H1 (cell line): ENCODE measurements at regions not wholly inside any gene's neighbourhood (a gene's known extent, or its start where the extent isn't known, plus 50 kb on each side); places are given as distances from the start of the nearest gene placed in this dataset.
"Not testable (repeated sequence)": the region's sequence is repeated elsewhere in the genome, so short reads cannot be mapped to it uniquely, and the experiment has no call there.

Source experiments
- CTCF ChIA-PET: fragments of 300-600 bp; sonication (Branson Sonifier 250); formaldehyde crosslinking; loops from one replicate; lab custom pipeline; 2021; ENCODE audit not compliant: partially characterized antibody; lab: Charles Lee
- POLR2A ChIA-PET: fragments of 300-600 bp; sonication (Branson Sonifier 250); formaldehyde crosslinking; loops from one replicate; lab custom pipeline; 2021; ENCODE audit warnings: inconsistent platforms; ENCODE audit not compliant: partially characterized antibody; lab: Charles Lee
- DNase-seq, 2 experiments: peaks; one replicate each; pipeline versions ENCODE4 v3.0.0 to v3.0.0-alpha.2; 2010 to 2022; ENCODE audit warnings: low spot score in 2 of 2, low read depth in 1 of 2, mixed read lengths in 1 of 2
- FAIRE-seq: peaks from 2 replicates; lab custom pipeline; 2011; peaks lifted over from hg19 to GRCh38; lab: Jason Lieb, UNC
- H2AFZ ChIP-seq: 2 replicates; pipeline ENCODE4 v1.8.1; 2012; ENCODE audit warnings: low read length, inconsistent platforms
- H2AK5ac ChIP-seq: 2 replicates; pipeline ENCODE4 v1.6.1; 2013; ENCODE audit warnings: low read depth, low read length
- H2BK120ac ChIP-seq: replicated peaks from 2 replicates; pipeline ENCODE3; 2013; ENCODE audit warnings: low read depth, low read length, inconsistent platforms
- H2BK12ac ChIP-seq: 2 replicates; pipeline ENCODE4 v1.6.1; 2013; ENCODE audit warnings: low read depth, low read length
- H2BK15ac ChIP-seq: 2 replicates; pipeline ENCODE4 v1.6.1; 2013; ENCODE audit warnings: low read length
- H2BK20ac ChIP-seq: 2 replicates; pipeline ENCODE4 v1.6.1; 2013; ENCODE audit warnings: low read length
- H2BK5ac ChIP-seq: 2 replicates; pipeline ENCODE4 v1.6.1; 2013; ENCODE audit warnings: low read depth, low read length
- H3K14ac ChIP-seq: 2 replicates; pipeline ENCODE4 v1.6.1; 2013; ENCODE audit warnings: inconsistent platforms; ENCODE audit not compliant: insufficient read length
- H3K18ac ChIP-seq: 2 replicates; pipeline ENCODE4 v1.6.1; 2013; ENCODE audit warnings: low read length; ENCODE audit errors: extremely low read depth
- H3K23ac ChIP-seq: 2 replicates; pipeline ENCODE4 v1.6.1; 2013; ENCODE audit warnings: inconsistent platforms; ENCODE audit not compliant: insufficient read length
- H3K23me2 ChIP-seq: 2 replicates; pipeline ENCODE4 v1.6.1; 2013; ENCODE audit warnings: low read depth, low read length
- H3K27ac ChIP-seq: 2 replicates; pipeline ENCODE4 v1.6.1; 2011; ENCODE audit warnings: low read depth, low read length, inconsistent platforms
- H3K27me3 ChIP-seq, 4 experiments: replicated peaks in 1 of 4; 1 replicate in 1 of 4; 2 replicates in 3 of 4; pipeline versions ENCODE4 v1.6.1 to v1.8.1; 2011 to 2013; ENCODE audit warnings: low read length in 3 of 4, mild to moderate bottlenecking in 3 of 4, inconsistent platforms in 2 of 4, mixed read lengths in 2 of 4, moderate library complexity in 1 of 4; ENCODE audit not compliant: control insufficient read depth in 3 of 4, insufficient read depth in 3 of 4; ENCODE audit errors: extremely low read depth in 1 of 4
- H3K36me3 ChIP-seq, 4 experiments: 2 replicates each; pipeline versions ENCODE4 v1.6.1 to v1.8.1; 2011 to 2013; ENCODE audit warnings: mild to moderate bottlenecking in 4 of 4, low read length in 3 of 4, moderate library complexity in 2 of 4, control low read depth in 1 of 4, inconsistent platforms in 1 of 4; ENCODE audit not compliant: insufficient read depth in 4 of 4, control insufficient read depth in 2 of 4
- H3K4ac ChIP-seq: replicated peaks from 2 replicates; pipeline ENCODE3; 2013; ENCODE audit warnings: low read length, low read depth, mixed read lengths, inconsistent platforms; ENCODE audit not compliant: insufficient read length
- H3K4me1 ChIP-seq, 4 experiments: replicated peaks in 1 of 4; 1 replicate in 1 of 4; 2 replicates in 3 of 4; pipeline versions ENCODE4 v1.6.1 to v1.8.1; 2011 to 2013; ENCODE audit warnings: low read length in 3 of 4, inconsistent platforms in 2 of 4, mixed read lengths in 1 of 4; ENCODE audit not compliant: insufficient read depth in 4 of 4, control insufficient read depth in 3 of 4
- H3K4me2 ChIP-seq, 2 experiments: 2 replicates each; pipeline versions ENCODE4 v1.6.1 to v1.8.1; 2011 to 2013; ENCODE audit warnings: low read depth in 2 of 2, low read length in 2 of 2, control low read depth in 1 of 2, inconsistent platforms in 1 of 2, mild to moderate bottlenecking in 1 of 2; ENCODE audit not compliant: insufficient read depth in 1 of 2
- H3K4me3 ChIP-seq, 4 experiments: fragments of 200-600, 300-600 bp in 1 of 4; sonication (generic), shearing (Covaris generic), sonication (Bioruptor Twin) in 1 of 4; 2 replicates each; pipeline versions ENCODE4 v1.5.1 to v1.8.1; 2011 to 2016; ENCODE audit warnings: low read length in 4 of 4, low read depth in 3 of 4, control low read depth in 2 of 4, inconsistent platforms in 2 of 4, mild to moderate bottlenecking in 2 of 4, mixed read lengths in 1 of 4, moderate library complexity in 1 of 4; ENCODE audit not compliant: insufficient read depth in 2 of 4; ENCODE audit errors: extremely low read depth in 1 of 4
- H3K56ac ChIP-seq: replicated peaks from 2 replicates; pipeline ENCODE3; 2013; ENCODE audit warnings: low read depth, mild to moderate bottlenecking, mixed read lengths, low read length, inconsistent platforms; ENCODE audit not compliant: insufficient read length
- H3K79me1 ChIP-seq: 2 replicates; pipeline ENCODE4 v1.6.1; 2013; ENCODE audit warnings: low read depth, low read length, control low read depth
- H3K79me2 ChIP-seq, 2 experiments: 2 replicates each; pipeline versions ENCODE4 v1.6.1 to v1.8.1; 2012 to 2013; ENCODE audit warnings: low read length in 2 of 2, mild to moderate bottlenecking in 2 of 2, inconsistent platforms in 1 of 2; ENCODE audit not compliant: insufficient read depth in 2 of 2, control insufficient read depth in 1 of 2
- H3K9ac ChIP-seq, 4 experiments: replicated peaks in 1 of 4; 1 replicate in 1 of 4; 2 replicates in 3 of 4; pipeline versions ENCODE4 v1.6.1 to v1.8.1; 2011 to 2013; ENCODE audit warnings: low read depth in 3 of 4, low read length in 3 of 4, control low read depth in 2 of 4, mild to moderate bottlenecking in 2 of 4, moderate library complexity in 2 of 4, inconsistent platforms in 1 of 4; ENCODE audit errors: extremely low read depth in 1 of 4
- H3K9me3 ChIP-seq, 2 experiments: 2 replicates each; pipeline versions ENCODE4 v1.6.1 to v1.8.1; 2012 to 2013; ENCODE audit warnings: mild to moderate bottlenecking in 2 of 2, moderate library complexity in 2 of 2, control low read depth in 1 of 2, inconsistent platforms in 1 of 2, low read depth in 1 of 2, low read length in 1 of 2, mixed read lengths in 1 of 2; ENCODE audit not compliant: insufficient read depth in 2 of 2
- H4K20me1 ChIP-seq, 2 experiments: replicated peaks in 1 of 2; 2 replicates each; pipeline versions ENCODE3 to v1.8.1; 2011 to 2013; ENCODE audit warnings: inconsistent platforms in 2 of 2, low read length in 2 of 2, mild to moderate bottlenecking in 1 of 2; ENCODE audit not compliant: insufficient read depth in 2 of 2, control insufficient read depth in 1 of 2
- H4K5ac ChIP-seq: 2 replicates; pipeline ENCODE4 v1.6.1; 2013; ENCODE audit warnings: low read length, low read depth, mixed read lengths, inconsistent platforms; ENCODE audit not compliant: insufficient read length
- H4K8ac ChIP-seq: 2 replicates; pipeline ENCODE4 v1.8.0; 2013; ENCODE audit warnings: mild to moderate bottlenecking, moderate library complexity, low read length, inconsistent platforms; ENCODE audit not compliant: insufficient read depth; ENCODE audit errors: extremely low read depth
- H4K91ac ChIP-seq: replicated peaks from 2 replicates; pipeline ENCODE3; 2013; ENCODE audit warnings: low read length, mixed read lengths, inconsistent platforms; ENCODE audit not compliant: insufficient read length
- WGBS, 2 experiments: shearing (Covaris generic) in 1 of 2; methylation state at CpG; one replicate each; pipeline versions ENCODE4 v1.1.6 to v1.1.7; 2013 to 2015; ENCODE audit warnings: low lambda C conversion rate in 2 of 2, mixed read lengths in 2 of 2, inconsistent platforms in 1 of 2, low coverage in 1 of 2, missing lambda C conversion rate in 1 of 2; ENCODE audit not compliant: insufficient replicate concordance in 2 of 2, insufficient coverage in 1 of 2, insufficient read length in 1 of 2; ENCODE audit errors: extremely low coverage in 1 of 2, missing lambda C conversion rate in 1 of 2; 5-methylcytosine and 5-hydroxymethylcytosine counted together

DNA sequence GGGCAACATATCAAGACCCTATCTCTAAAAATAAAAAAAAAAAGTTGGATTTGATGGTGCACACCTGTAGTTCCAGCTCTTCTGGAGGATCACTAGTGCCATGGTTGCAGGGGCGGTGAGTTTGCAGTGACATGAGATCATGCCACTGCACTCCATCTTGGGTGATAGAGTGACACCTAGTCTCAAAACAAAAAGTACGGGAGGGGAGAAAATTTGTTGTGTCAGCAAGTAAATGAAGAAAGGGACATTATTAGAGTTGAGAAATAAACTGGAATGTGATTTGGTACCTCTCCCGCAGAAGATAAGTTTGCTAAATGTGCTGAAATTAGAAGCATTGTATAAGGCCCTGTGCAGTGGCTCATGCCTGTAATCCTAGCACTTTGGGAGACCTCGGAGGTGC is 105.1 kb downstream of the PPIAL4G start:
- H4K20me1 ChIP-seq, H3K14ac ChIP-seq, H4K8ac ChIP-seq, H2AFZ ChIP-seq, H3K27me3 ChIP-seq, H3K36me3 ChIP-seq, H3K9ac ChIP-seq, H4K5ac ChIP-seq, H3K4ac ChIP-seq, H2AK5ac ChIP-seq, H2BK12ac ChIP-seq, H3K4me1 ChIP-seq, H3K79me2 ChIP-seq, H2BK120ac ChIP-seq, DNase-seq, H3K23me2 ChIP-seq, H3K18ac ChIP-seq, H3K56ac ChIP-seq, H4K91ac ChIP-seq, H3K79me1 ChIP-seq, H2BK15ac ChIP-seq, H3K9me3 ChIP-seq, H2BK20ac ChIP-seq, H3K23ac ChIP-seq, FAIRE-seq, H3K27ac ChIP-seq, H2BK5ac ChIP-seq: not testable (repeated sequence)
- Histone ChIP-seq H3K4me3 (peak overlapping the region in 1 of 4 experiments; percentile 81; a peak in 2 of 8 replicates), H3K4me2 (peak overlapping the region in 1 of 2 experiments; percentile 94; a peak in 1 of 4 replicates)
- ChIA-PET CTCF (interaction anchor here (0.7 kb wide), 1 partner anchor 26 kb away, joined by 3 read pairs; no protein-coding TSS in a partner anchor), POLR2A (interaction anchor here (0.7 to 3.6 kb wide), 7 partner anchors 10 to 145 kb away, joined by 3 to 20 read pairs (median 5); no protein-coding TSS in a partner anchor)
- 88% methylated on average over 3 of the region's 4 CpGs; no CpG with 5 or more reads in 1 of the 2 experiments for WGBS, 2 experiments

- DNase-seq, H3K36me3 ChIP-seq, H3K14ac ChIP-seq, H3K79me2 ChIP-seq, H2AK5ac ChIP-seq, H4K8ac ChIP-seq, FAIRE-seq, H3K27me3 ChIP-seq, H3K4me1 ChIP-seq, H2AFZ ChIP-seq, H2BK20ac ChIP-seq, H4K91ac ChIP-seq, H3K56ac ChIP-seq, H3K9ac ChIP-seq, H3K23me2 ChIP-seq, H2BK15ac ChIP-seq, H3K18ac ChIP-seq, H2BK120ac ChIP-seq, H3K4ac ChIP-seq, H3K9me3 ChIP-seq, H4K5ac ChIP-seq, H3K23ac ChIP-seq, H2BK5ac ChIP-seq, H2BK12ac ChIP-seq, H3K27ac ChIP-seq, H3K79me1 ChIP-seq, H3K4me3 ChIP-seq, H3K4me2 ChIP-seq, CTCF ChIA-PET, H4K20me1 ChIP-seq: not testable (repeated sequence)
- POLR2A ChIA-PET: interaction anchor here (1.8 to 3.6 kb wide), 2 partner anchors 11 to 43 kb away, joined by 4 to 20 read pairs; no protein-coding TSS in a partner anchor
- WGBS, 2 experiments: 83% methylated on average over 2 of the region's 2 CpGs; no CpG with 5 or more reads in 1 of the 2 experiments
Measured at GRCh38 chr1:148377045-148377444, 106.1 kb downstream of the PPIAL4G start.
